ENCODE measurements at regions not wholly inside any gene's neighbourhood (a gene's known extent, or its start where the extent isn't known, plus 50 kb on each side); places are given as distances from the start of the nearest gene placed in this dataset.

DNA sequence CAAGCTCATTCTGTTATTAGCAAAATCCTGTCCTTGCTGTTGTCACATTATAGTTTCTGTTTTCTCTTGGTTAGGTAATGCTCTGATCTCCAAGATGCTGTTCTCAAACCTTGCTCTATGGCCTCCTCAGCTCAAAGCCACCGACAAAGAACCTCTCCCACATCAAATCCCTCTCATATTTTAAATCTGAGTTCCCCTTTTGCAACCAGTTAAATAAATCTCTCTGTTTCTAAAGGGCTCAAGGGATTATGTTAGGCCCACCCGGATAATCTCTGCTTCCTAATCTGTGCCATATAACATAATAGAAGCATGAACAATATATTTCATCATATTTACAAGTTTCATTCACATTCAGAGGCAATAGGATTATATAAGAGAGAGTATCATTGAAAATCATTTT is 286.0 kb downstream of the CYLC2 start:
- no peak overlapping the region for H3K4me3 Mint-ChIP-seq
- H3K4me1 Mint-ChIP-seq: no peaks in the 10 kb centered on the region
- Histone ChIP-seq H3K36me3 (ENCODE audit: insufficient read depth) (peaks cover 11% of the 10 kb centered on the region), H3K27me3 (ENCODE audit: insufficient read depth) (no peaks in the 10 kb centered on the region), H3F3A (replicated peaks; ENCODE audit: low read depth) (no peaks in the 10 kb centered on the region), H3K79me2 (replicated peaks; ENCODE audit: insufficient read depth) (no peaks in the 10 kb centered on the region), H3K27ac (ENCODE audit: low read depth) (no peak overlapping the region), H3K4me2 (no peak overlapping the region), H3K4me3 (no peak overlapping the region), H4K20me1 (replicated peaks; ENCODE audit: insufficient read depth) (no peaks in the 10 kb centered on the region), H2AFZ (no peak overlapping the region), H3K4me1 (ENCODE audit: insufficient read depth) (no peaks in the 10 kb centered on the region), H3K9me2 (ENCODE audit: insufficient read depth) (no peaks in the 10 kb centered on the region)
- H3K36me3 Mint-ChIP-seq (ENCODE audit: low read depth): peaks cover 31% of the 10 kb centered on the region; the same call in 2 of the 3 replicates
- peaks cover 86% of the 10 kb centered on the region for H3K9me3 Mint-ChIP-seq
- H3K27me3 Mint-ChIP-seq (ENCODE audit: insufficient read depth, low read depth, poor library complexity): peaks cover 2% of the 10 kb centered on the region
- DNase-seq (ENCODE audit: low spot score) (no peak), ATAC-seq (no peak)
- no peak for TF ChIP-seq EZH2phosphoT487 (IDR thresholded peaks at IDR 0.05; ENCODE audit: unreplicated experiment)
- H3K27ac Mint-ChIP-seq: no peak overlapping the region

DNA sequence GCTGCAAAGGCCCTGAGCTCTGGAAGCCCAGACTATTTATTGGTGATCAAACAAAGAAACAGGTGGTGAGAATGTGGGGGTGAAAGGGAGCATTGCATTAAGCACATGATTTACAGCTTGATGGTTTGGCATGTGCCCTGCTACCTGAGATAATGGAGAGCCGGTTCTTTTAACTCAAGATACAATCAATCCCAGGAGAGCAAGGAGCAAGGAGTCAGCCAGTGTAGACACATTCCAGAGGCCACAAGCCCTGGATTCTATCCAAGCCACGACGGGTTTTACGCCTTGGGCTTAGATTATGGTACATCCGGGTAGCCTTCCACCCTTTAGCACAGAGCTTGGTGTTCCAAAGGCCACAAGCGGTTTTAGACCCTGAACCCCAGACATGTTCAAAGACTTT is 292.2 kb downstream of the CYLC2 start:
- Mint-ChIP-seq H3K4me1 (no peaks in the 10 kb centered on the region), H3K27ac (no peak overlapping the region), H3K9me3 (peaks cover 76% of the 10 kb centered on the region), H3K27me3 (ENCODE audit: insufficient read depth, low read depth, poor library complexity) (peaks cover 2% of the 10 kb centered on the region), H3K4me3 (no peak overlapping the region), H3K36me3 (ENCODE audit: low read depth) (peaks cover 23% of the 10 kb centered on the region)
- no peaks in the 10 kb centered on the region for H3K27me3 ChIP-seq (ENCODE audit: insufficient read depth)
- no peak overlapping the region for H3K4me3 ChIP-seq
- DNase-seq (ENCODE audit: low spot score): no peak
- H3K4me2 ChIP-seq: no peak overlapping the region
- H3F3A ChIP-seq (replicated peaks; ENCODE audit: low read depth): no peaks in the 10 kb centered on the region
- H3K4me1 ChIP-seq (ENCODE audit: insufficient read depth): no peaks in the 10 kb centered on the region
- H3K9me2 ChIP-seq (ENCODE audit: insufficient read depth): no peaks in the 10 kb centered on the region
- no peak for ATAC-seq
- peaks cover 6% of the 10 kb centered on the region; the same call in 1 of the 2 replicates for H3K36me3 ChIP-seq (ENCODE audit: insufficient read depth)
- H2AFZ ChIP-seq: no peak overlapping the region
- no peaks in the 10 kb centered on the region for H4K20me1 ChIP-seq (replicated peaks; ENCODE audit: insufficient read depth)
- no peak overlapping the region for H3K27ac ChIP-seq (ENCODE audit: low read depth)
- no peaks in the 10 kb centered on the region for H3K79me2 ChIP-seq (replicated peaks; ENCODE audit: insufficient read depth)
- TF ChIP-seq CREB1 (CRISPR knock-in tag; IDR thresholded peaks at IDR 0.05; ENCODE audit: low read depth) (no peak), STAT1 (IDR thresholded peaks at IDR 0.05; ENCODE audit: unreplicated experiment) (no peak), POLR2AphosphoS5 (IDR thresholded peaks at IDR 0.05; ENCODE audit: low read depth) (no peak), ZNF331 (CRISPR knock-in tag; IDR thresholded peaks at IDR 0.05; ENCODE audit: low read depth) (no peak), EZH2phosphoT487 (IDR thresholded peaks at IDR 0.05; ENCODE audit: unreplicated experiment) (no peak), ETS1 (IDR thresholded peaks at IDR 0.05) (no peak), NANOG (IDR thresholded peaks at IDR 0.05; ENCODE audit: borderline replicate concordance) (no peak), REST (IDR thresholded peaks at IDR 0.05; ENCODE audit: unreplicated experiment) (no peak), ZNF114 (CRISPR knock-in tag; IDR thresholded peaks at IDR 0.05) (no peak), EZH2 (IDR thresholded peaks at IDR 0.05; ENCODE audit: low read depth, unreplicated experiment) (no peak)
- TF ChIP-seq, protein P1, sequence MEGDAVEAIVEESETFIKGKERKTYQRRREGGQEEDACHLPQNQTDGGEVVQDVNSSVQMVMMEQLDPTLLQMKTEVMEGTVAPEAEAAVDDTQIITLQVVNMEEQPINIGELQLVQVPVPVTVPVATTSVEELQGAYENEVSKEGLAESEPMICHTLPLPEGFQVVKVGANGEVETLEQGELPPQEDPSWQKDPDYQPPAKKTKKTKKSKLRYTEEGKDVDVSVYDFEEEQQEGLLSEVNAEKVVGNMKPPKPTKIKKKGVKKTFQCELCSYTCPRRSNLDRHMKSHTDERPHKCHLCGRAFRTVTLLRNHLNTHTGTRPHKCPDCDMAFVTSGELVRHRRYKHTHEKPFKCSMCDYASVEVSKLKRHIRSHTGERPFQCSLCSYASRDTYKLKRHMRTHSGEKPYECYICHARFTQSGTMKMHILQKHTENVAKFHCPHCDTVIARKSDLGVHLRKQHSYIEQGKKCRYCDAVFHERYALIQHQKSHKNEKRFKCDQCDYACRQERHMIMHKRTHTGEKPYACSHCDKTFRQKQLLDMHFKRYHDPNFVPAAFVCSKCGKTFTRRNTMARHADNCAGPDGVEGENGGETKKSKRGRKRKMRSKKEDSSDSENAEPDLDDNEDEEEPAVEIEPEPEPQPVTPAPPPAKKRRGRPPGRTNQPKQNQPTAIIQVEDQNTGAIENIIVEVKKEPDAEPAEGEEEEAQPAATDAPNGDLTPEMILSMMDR (conservative IDR thresholded peaks at IDR 0.05; ENCODE audit: low read depth in 2 of 2): no peak
